Neutrophil (primary cell): ENCODE measurements at regions not wholly inside any gene's neighbourhood (a gene's known extent, or its start where the extent isn't known, plus 50 kb on each side); places are given as distances from the start of the nearest gene placed in this dataset.

Source experiments
- H3K27ac ChIP-seq: fragments of 200-600 bp; sonication (generic); 2 replicates; pipeline ENCODE4 v1.5.1; 2016; ENCODE audit warnings: mild to moderate bottlenecking, moderate library complexity
- H3K27me3 ChIP-seq: fragments of 200-600 bp; sonication (generic); 2 replicates; pipeline ENCODE4 v1.6.0; 2016; ENCODE audit warnings: mild to moderate bottlenecking
- H3K36me3 ChIP-seq: fragments of 200-600 bp; sonication (generic); 2 replicates; pipeline ENCODE4 v1.5.1; 2017
- H3K4me1 ChIP-seq, 2 experiments: fragments of 200-600 bp in 1 of 2; sonication (generic) in 1 of 2; 1 replicate in 1 of 2; 2 replicates in 1 of 2; pipeline versions ENCODE4 v1.5.1 to v1.6.1; 2013 to 2016; ENCODE audit warnings: low read depth in 1 of 2, low read length in 1 of 2, mild to moderate bottlenecking in 1 of 2, moderate library complexity in 1 of 2; ENCODE audit not compliant: control insufficient read depth in 1 of 2, insufficient read depth in 1 of 2
- H3K4me3 ChIP-seq, 2 experiments: fragments of 200-600 bp in 1 of 2; sonication (generic) in 1 of 2; 1 replicate in 1 of 2; 2 replicates in 1 of 2; pipeline ENCODE4 v1.5.1; 2013 to 2016; ENCODE audit warnings: low read depth in 1 of 2, low read length in 1 of 2, mild to moderate bottlenecking in 1 of 2, moderate library complexity in 1 of 2
- H3K9me3 ChIP-seq: fragments of 200-600 bp; sonication (generic); 2 replicates; pipeline ENCODE4 v1.5.1; 2016
- TF ChIP-seq, protein P1 (sequence below): fragments of 200-600 bp; sonication (generic); IDR thresholded peaks from 2 replicates; pipeline ENCODE4 v1.5.1; 2016; ENCODE audit warnings: antibody characterized with exemption

GRCh38 chr14:98886982-98887381, 385.0 kb downstream of the BCL11B start:
- Histone ChIP-seq H3K4me3 (no peak overlapping the region), H3K36me3 (no peaks in the 10 kb centered on the region), H3K4me1 (no peaks in the 10 kb centered on the region), H3K9me3 (no peaks in the 10 kb centered on the region), H3K27me3 (no peaks in the 10 kb centered on the region), H3K27ac (no peak overlapping the region)
- TF ChIP-seq, protein P1, sequence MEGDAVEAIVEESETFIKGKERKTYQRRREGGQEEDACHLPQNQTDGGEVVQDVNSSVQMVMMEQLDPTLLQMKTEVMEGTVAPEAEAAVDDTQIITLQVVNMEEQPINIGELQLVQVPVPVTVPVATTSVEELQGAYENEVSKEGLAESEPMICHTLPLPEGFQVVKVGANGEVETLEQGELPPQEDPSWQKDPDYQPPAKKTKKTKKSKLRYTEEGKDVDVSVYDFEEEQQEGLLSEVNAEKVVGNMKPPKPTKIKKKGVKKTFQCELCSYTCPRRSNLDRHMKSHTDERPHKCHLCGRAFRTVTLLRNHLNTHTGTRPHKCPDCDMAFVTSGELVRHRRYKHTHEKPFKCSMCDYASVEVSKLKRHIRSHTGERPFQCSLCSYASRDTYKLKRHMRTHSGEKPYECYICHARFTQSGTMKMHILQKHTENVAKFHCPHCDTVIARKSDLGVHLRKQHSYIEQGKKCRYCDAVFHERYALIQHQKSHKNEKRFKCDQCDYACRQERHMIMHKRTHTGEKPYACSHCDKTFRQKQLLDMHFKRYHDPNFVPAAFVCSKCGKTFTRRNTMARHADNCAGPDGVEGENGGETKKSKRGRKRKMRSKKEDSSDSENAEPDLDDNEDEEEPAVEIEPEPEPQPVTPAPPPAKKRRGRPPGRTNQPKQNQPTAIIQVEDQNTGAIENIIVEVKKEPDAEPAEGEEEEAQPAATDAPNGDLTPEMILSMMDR, result no peak

DNA sequence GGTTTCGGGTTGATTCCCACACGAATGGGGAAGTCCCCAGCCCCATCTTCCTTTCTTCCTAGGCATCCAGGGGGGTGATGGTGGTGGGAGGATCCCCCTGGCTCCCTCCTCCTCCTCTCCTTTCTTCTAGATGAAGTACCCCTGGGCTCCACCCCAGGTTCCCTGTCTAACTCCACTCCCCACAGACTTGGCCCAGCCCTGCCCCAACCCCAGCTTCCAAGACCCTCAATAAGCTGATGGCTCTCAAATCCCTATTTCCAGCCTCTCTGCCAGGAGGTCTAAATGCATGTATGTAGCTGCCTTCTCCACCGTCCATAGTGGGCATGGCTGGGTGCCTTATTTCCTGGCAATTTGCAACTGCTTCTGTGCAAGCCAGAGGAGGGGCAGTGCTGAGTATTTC, 383.7 kb downstream of the BCL11B start:
- Histone ChIP-seq H3K9me3 (no peaks in the 10 kb centered on the region), H3K4me1 (no peaks in the 10 kb centered on the region), H3K27me3 (no peaks in the 10 kb centered on the region), H3K4me3 (no peak overlapping the region), H3K27ac (no peak overlapping the region), H3K36me3 (no peaks in the 10 kb centered on the region)
- TF ChIP-seq, protein P1, result no peak

DNA sequence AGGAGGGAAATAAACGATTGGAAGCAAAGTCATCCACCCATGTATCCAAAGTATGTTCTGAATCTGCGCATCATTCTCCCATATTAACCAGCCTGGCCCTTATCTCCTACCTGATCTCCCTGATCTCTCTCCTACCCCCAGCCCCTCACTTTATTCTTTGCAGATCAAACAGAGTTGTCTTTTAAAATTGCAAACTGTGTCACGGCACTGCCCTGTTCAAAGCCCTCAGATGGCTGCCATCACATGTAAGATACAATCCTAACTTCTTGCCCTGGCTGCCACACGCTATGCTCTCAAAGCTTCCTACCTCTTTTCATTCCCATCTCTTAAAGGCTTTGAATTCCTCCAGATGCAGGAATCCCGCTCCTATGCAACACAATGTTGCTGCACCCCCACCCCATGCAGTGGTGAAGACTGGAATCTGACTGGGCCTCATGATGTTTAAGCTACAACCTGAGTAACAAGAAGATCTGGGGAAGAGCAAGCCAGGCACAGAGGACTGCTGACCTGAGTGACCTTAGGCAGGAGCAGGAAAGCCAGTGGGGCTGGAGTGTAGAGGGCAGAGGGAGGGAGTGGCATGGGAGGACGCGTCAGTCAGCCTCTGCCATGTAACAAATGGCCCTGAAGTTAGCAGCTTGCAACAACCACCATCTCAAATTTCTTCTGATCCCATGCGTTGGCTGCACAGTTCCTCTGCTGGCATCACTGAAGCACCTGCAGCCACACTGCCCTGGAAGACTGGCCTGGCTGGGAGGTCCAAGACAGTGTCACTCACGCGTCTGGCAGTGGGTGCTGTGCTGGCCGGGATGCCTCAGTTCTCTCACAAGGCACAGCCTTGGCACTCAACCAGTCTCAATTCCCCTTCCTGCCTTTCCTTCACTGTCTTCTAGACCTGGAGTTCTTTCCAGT, 382.8 kb downstream of the BCL11B start:
- Histone ChIP-seq H3K27me3 (no peaks in the 10 kb centered on the region), H3K4me3 (no peak overlapping the region), H3K9me3 (no peaks in the 10 kb centered on the region), H3K36me3 (no peaks in the 10 kb centered on the region), H3K4me1 (no peaks in the 10 kb centered on the region), H3K27ac (no peak overlapping the region)
- TF ChIP-seq, protein P1, result no peak

GRCh38 chr14:98889836-98890185, 382.2 kb downstream of the BCL11B start:
- Histone ChIP-seq H3K27ac (no peak overlapping the region), H3K4me3 (no peak overlapping the region), H3K36me3 (no peaks in the 10 kb centered on the region), H3K9me3 (no peaks in the 10 kb centered on the region), H3K4me1 (no peaks in the 10 kb centered on the region), H3K27me3 (no peaks in the 10 kb centered on the region)
- TF ChIP-seq, protein P1, result no peak

- TF ChIP-seq, protein P1, result no peak
- Histone ChIP-seq H3K36me3 (no peaks in the 10 kb centered on the region), H3K4me3 (no peak overlapping the region), H3K27ac (no peak overlapping the region), H3K9me3 (no peaks in the 10 kb centered on the region), H3K4me1 (no peaks in the 10 kb centered on the region), H3K27me3 (no peaks in the 10 kb centered on the region)
These were observed 381.2 kb downstream of the BCL11B start for GRCh38 chr14:98890556-98891340.
